ENCODE measurements at regions not wholly inside any gene's neighbourhood (a gene's known extent, or its start where the extent isn't known, plus 50 kb on each side); places are given as distances from the start of the nearest gene placed in this dataset.

DNA sequence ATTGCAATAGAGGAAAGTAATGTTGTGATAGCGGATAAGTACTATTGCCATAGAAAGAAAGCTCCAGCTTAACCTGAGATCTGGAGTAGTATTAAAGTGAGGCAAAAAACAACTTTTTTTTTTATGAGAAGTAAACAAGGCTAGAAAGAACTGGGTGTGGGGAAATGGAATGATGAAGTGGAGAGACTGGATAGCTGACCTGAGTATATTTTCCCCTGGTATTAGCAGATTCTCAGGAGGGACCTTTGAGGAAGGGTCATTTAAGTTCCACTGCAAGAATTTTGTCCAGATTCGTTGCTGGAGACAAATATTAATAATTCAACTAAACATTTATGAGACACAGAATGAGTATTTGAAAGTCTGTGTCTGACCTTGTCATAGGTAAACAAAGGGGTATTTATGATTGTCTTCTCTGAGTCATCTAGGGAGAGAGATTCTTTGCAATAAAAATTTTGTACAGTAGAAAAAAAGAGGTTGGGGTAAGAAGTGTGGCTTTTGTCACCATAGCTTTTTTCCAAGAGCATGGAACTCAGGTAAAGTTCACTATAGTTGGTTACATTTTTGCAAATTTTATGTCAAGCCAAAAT lies 2095.9 kb downstream of the ARAP2 start:
- H3K4me3 Mint-ChIP-seq, result no peak overlapping the region
- Histone ChIP-seq H3K27ac (no peak overlapping the region), H4K20me1 (ENCODE audit: low read depth) (no peaks in the 10 kb centered on the region), H2AFZ (replicated peaks) (no peak overlapping the region), H3F3A (ENCODE audit: low read depth) (no peaks in the 10 kb centered on the region), H3K27me3 (no peaks in the 10 kb centered on the region), H3K36me3 (no peaks in the 10 kb centered on the region), H3K4me1 (no peaks in the 10 kb centered on the region), H3K4me2 (no peak overlapping the region), H3K9me3 (ENCODE audit: low read depth) (no peaks in the 10 kb centered on the region), H3K79me2 (ENCODE audit: low read depth) (no peaks in the 10 kb centered on the region), H3K9ac (no peak overlapping the region), H3K4me3 (no peak overlapping the region)
- DNase-seq (ENCODE audit: low spot score), result no peak
- no peaks in the 10 kb centered on the region for H3K4me1 Mint-ChIP-seq
- no peaks in the 10 kb centered on the region for H3K27me3 Mint-ChIP-seq (ENCODE audit: insufficient read depth, low read depth)
- H3K9me3 Mint-ChIP-seq, result no peaks in the 10 kb centered on the region
- no peak overlapping the region for H3K27ac Mint-ChIP-seq
- H3K36me3 Mint-ChIP-seq, result no peaks in the 10 kb centered on the region
- no peak for TF ChIP-seq CTCF (IDR thresholded peaks at IDR 0.05)
- TF ChIP-seq EZH2phosphoT487 (IDR thresholded peaks at IDR 0.05), result no peak
- TF ChIP-seq EZH2 (IDR thresholded peaks at IDR 0.05), result no peak

GRCh38 chr4:34157547-34157946 lies 2086.8 kb downstream of the ARAP2 start:
- H3K27ac ChIP-seq, result no peak overlapping the region
- Mint-ChIP-seq H3K4me3 (no peak overlapping the region), H3K36me3 (no peaks in the 10 kb centered on the region), H3K27ac (no peak overlapping the region), H3K4me1 (no peaks in the 10 kb centered on the region), H3K9me3 (no peaks in the 10 kb centered on the region), H3K27me3 (ENCODE audit: insufficient read depth, low read depth) (no peaks in the 10 kb centered on the region)
- H3K4me2 ChIP-seq, result no peak overlapping the region
- no peaks in the 10 kb centered on the region for H3F3A ChIP-seq (ENCODE audit: low read depth)
- H3K4me3 ChIP-seq, result no peak overlapping the region
- H2AFZ ChIP-seq (replicated peaks), result no peak overlapping the region
- H3K79me2 ChIP-seq (ENCODE audit: low read depth), result no peaks in the 10 kb centered on the region
- no peak overlapping the region for H3K9ac ChIP-seq
- H3K27me3 ChIP-seq, result no peaks in the 10 kb centered on the region
- no peaks in the 10 kb centered on the region for H3K9me3 ChIP-seq (ENCODE audit: low read depth)
- H3K4me1 ChIP-seq, result no peaks in the 10 kb centered on the region
- H4K20me1 ChIP-seq (ENCODE audit: low read depth), result no peaks in the 10 kb centered on the region
- H3K36me3 ChIP-seq, result no peaks in the 10 kb centered on the region
- TF ChIP-seq EZH2 (IDR thresholded peaks at IDR 0.05) (no peak), EZH2phosphoT487 (IDR thresholded peaks at IDR 0.05) (no peak), CTCF (IDR thresholded peaks at IDR 0.05) (no peak)
- DNase-seq (ENCODE audit: low spot score), result no peak

DNA sequence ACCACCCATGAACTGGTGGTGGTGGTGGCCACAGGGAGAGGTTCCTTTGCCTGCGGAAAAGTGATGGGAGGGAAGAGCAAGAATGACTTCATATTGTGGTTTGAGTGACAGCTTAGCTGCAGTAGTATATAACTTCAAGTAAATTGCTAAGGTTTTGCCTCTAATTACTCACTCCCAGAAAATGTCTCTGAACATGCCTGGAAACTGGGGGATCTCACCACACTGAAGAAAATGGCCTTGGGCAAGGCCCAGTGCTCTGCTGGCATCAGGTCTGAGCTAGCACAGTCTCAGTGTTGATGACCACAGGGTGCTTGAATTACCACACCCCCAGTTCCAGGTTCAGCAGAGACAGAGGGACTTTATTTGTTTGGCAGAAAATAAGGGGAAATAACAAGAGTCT lies 2085.4 kb downstream of the ARAP2 start:
- no peaks in the 10 kb centered on the region for H3F3A ChIP-seq (ENCODE audit: low read depth)
- H3K9ac ChIP-seq, result no peak overlapping the region
- Mint-ChIP-seq H3K4me1 (no peaks in the 10 kb centered on the region), H3K27me3 (ENCODE audit: insufficient read depth, low read depth) (no peaks in the 10 kb centered on the region), H3K36me3 (no peaks in the 10 kb centered on the region), H3K27ac (no peak overlapping the region), H3K9me3 (no peaks in the 10 kb centered on the region), H3K4me3 (no peak overlapping the region)
- no peak overlapping the region for H3K27ac ChIP-seq
- H3K4me3 ChIP-seq, result no peak overlapping the region
- TF ChIP-seq EZH2 (IDR thresholded peaks at IDR 0.05) (no peak), CTCF (IDR thresholded peaks at IDR 0.05) (no peak), EZH2phosphoT487 (IDR thresholded peaks at IDR 0.05) (no peak)
- H3K9me3 ChIP-seq (ENCODE audit: low read depth), result no peaks in the 10 kb centered on the region
- no peak for DNase-seq (ENCODE audit: low spot score)
- H2AFZ ChIP-seq (replicated peaks), result no peak overlapping the region
- no peaks in the 10 kb centered on the region for H3K36me3 ChIP-seq
- H3K27me3 ChIP-seq, result no peaks in the 10 kb centered on the region
- H3K4me1 ChIP-seq, result no peaks in the 10 kb centered on the region
- H3K79me2 ChIP-seq (ENCODE audit: low read depth), result no peaks in the 10 kb centered on the region
- H4K20me1 ChIP-seq (ENCODE audit: low read depth), result no peaks in the 10 kb centered on the region
- no peak overlapping the region for H3K4me2 ChIP-seq

Data from neural progenitor cell (in vitro differentiated cells).